Endothelial cell of umbilical vein (primary cell): ENCODE measurements at regions not wholly inside any gene's neighbourhood (a gene's known extent, or its start where the extent isn't known, plus 50 kb on each side); places are given as distances from the start of the nearest gene placed in this dataset.

Experiments used
- BruUV-seq: library from RNA; stranded (reverse); fragments of 400-500 nt; replicated peaks from 2 replicates; lab custom pipeline; 2021; lab: Mats Ljungman, UMichigan
- CTCF ChIA-PET: fragments of 300-600, 350-600 bp; sonication (Branson Sonifier 250); formaldehyde crosslinking; loops from one replicate; lab custom pipeline; 2021; ENCODE audit warnings: antibody characterized with exemption, inconsistent platforms; lab: Charles Lee
- POLR2A ChIA-PET: fragments of 300-600, 350-600 bp; sonication (Branson Sonifier 250); formaldehyde crosslinking; loops from one replicate; lab custom pipeline; 2021; ENCODE audit warnings: antibody characterized with exemption, inconsistent platforms; lab: Charles Lee
- DNase-seq: peaks from one replicate; pipeline ENCODE4 v3.0.0-alpha.2; 2011; ENCODE audit warnings: low read depth, low spot score
- FAIRE-seq: peaks from 2 replicates; lab custom pipeline; 2011; peaks lifted over from hg19 to GRCh38; lab: Jason Lieb, UNC
- H2AFZ ChIP-seq: 2 replicates; pipeline ENCODE4 v1.6.0; 2012; ENCODE audit warnings: low read depth, low read length, control low read depth, inconsistent platforms
- H3K27ac ChIP-seq: 2 replicates; pipeline ENCODE4 v1.5.1; 2011; ENCODE audit warnings: low read depth, mild to moderate bottlenecking, control low read depth, low read length, moderate library complexity; ENCODE audit not compliant: insufficient read depth
- H3K27me3 ChIP-seq, 2 experiments: 2 replicates each; pipeline versions ENCODE4 v1.6.0 to v1.6.1; 2011; ENCODE audit warnings: low read length in 2 of 2, mixed read lengths in 1 of 2; ENCODE audit not compliant: control insufficient read depth in 2 of 2, insufficient read depth in 2 of 2
- H3K36me3 ChIP-seq, 2 experiments: 2 replicates in 1 of 2; 3 replicates in 1 of 2; pipeline ENCODE4 v1.5.1; 2011; ENCODE audit warnings: low read length in 2 of 2, mild to moderate bottlenecking in 1 of 2, moderate library complexity in 1 of 2; ENCODE audit not compliant: control insufficient read depth in 2 of 2, insufficient read depth in 2 of 2; ENCODE audit errors: extremely low read depth in 1 of 2
- H3K4me1 ChIP-seq: 3 replicates; pipeline ENCODE4 v1.5.1; 2011; ENCODE audit warnings: mild to moderate bottlenecking, low read length; ENCODE audit not compliant: control insufficient read depth, insufficient read depth; ENCODE audit errors: extremely low read depth
- H3K4me2 ChIP-seq: 2 replicates; pipeline ENCODE4 v1.6.1; 2011; ENCODE audit warnings: low read length, control low read depth, mixed read lengths; ENCODE audit not compliant: insufficient read depth
- H3K4me3 ChIP-seq, 3 experiments: fragments of 200-600 bp in 1 of 3; sonication (generic), shearing (Covaris generic) in 1 of 3; replicated peaks in 1 of 3; 2 replicates each; pipeline ENCODE4 v1.5.1; 2011 to 2016; ENCODE audit warnings: control low read depth in 3 of 3, low read length in 3 of 3, mild to moderate bottlenecking in 2 of 3, inconsistent platforms in 1 of 3, low read depth in 1 of 3, moderate library complexity in 1 of 3; ENCODE audit not compliant: insufficient read depth in 1 of 3
- H3K79me2 ChIP-seq: 2 replicates; pipeline ENCODE4 v1.6.0; 2012; ENCODE audit warnings: low read length, inconsistent platforms; ENCODE audit not compliant: control insufficient read depth, insufficient read depth
- H3K9ac ChIP-seq: replicated peaks from 2 replicates; pipeline ENCODE3; 2011; ENCODE audit warnings: low read length, control low read depth; ENCODE audit not compliant: insufficient read depth; ENCODE audit errors: extremely low read depth
- H3K9me1 ChIP-seq: replicated peaks from 3 replicates; pipeline ENCODE4 v1.6.0; 2011; ENCODE audit warnings: mild to moderate bottlenecking, low read length; ENCODE audit not compliant: control insufficient read depth, insufficient read depth; ENCODE audit errors: extremely low read depth
- H3K9me3 ChIP-seq: replicated peaks from 2 replicates; pipeline ENCODE4 v1.5.1; 2012; ENCODE audit warnings: low read length, inconsistent platforms; ENCODE audit not compliant: control insufficient read depth, insufficient read depth
- H4K20me1 ChIP-seq: replicated peaks from 2 replicates; pipeline ENCODE3; 2011; ENCODE audit warnings: mild to moderate bottlenecking, low read length; ENCODE audit not compliant: control insufficient read depth, insufficient read depth; ENCODE audit errors: extremely low read depth
- CTCF ChIP-seq, 2 donors: IDR thresholded peaks; 1 replicate in 1 of 2; 2 replicates in 1 of 2; pipeline ENCODE4 v1.5.1; 2011; ENCODE audit warnings: low read length in 2 of 2, mild to moderate bottlenecking in 2 of 2, moderate library complexity in 2 of 2, control low read depth in 1 of 2, inconsistent platforms in 1 of 2, low read depth in 1 of 2; ENCODE audit not compliant: insufficient read depth in 1 of 2; ENCODE audit errors: extremely low read depth in 1 of 2
- EZH2 ChIP-seq: IDR thresholded peaks from 2 replicates; pipeline ENCODE4 v1.6.1; 2012; ENCODE audit warnings: borderline replicate concordance, low read depth, mild to moderate bottlenecking, moderate library complexity, low read length, inconsistent platforms; ENCODE audit not compliant: severe bottlenecking
- FOS ChIP-seq: IDR thresholded peaks from 2 replicates; pipeline ENCODE4 v1.6.1; 2011; ENCODE audit warnings: mild to moderate bottlenecking, low read length, moderate library complexity, borderline replicate concordance; ENCODE audit not compliant: insufficient read depth
- GATA2 ChIP-seq: IDR thresholded peaks from 2 replicates; pipeline ENCODE4 v1.7.0; 2011; ENCODE audit warnings: low read depth, mild to moderate bottlenecking, moderate library complexity, mixed read lengths, low read length; ENCODE audit not compliant: insufficient read length, insufficient read depth
- JUN ChIP-seq: IDR thresholded peaks from 2 replicates; pipeline ENCODE4 v1.6.1; 2011; ENCODE audit warnings: borderline replicate concordance, low read depth; ENCODE audit not compliant: insufficient read length, insufficient read depth
- MYC ChIP-seq: IDR thresholded peaks from one replicate; pipeline ENCODE4 v1.6.1; 2011; ENCODE audit warnings: mild to moderate bottlenecking, low read depth, low read length
- POLR2A ChIP-seq: IDR thresholded peaks from 2 replicates; pipeline ENCODE4 v1.6.1; 2012; ENCODE audit warnings: low read depth, mild to moderate bottlenecking, control low read depth, low read length
- POLR2AphosphoS5 ChIP-seq: IDR thresholded peaks from 2 replicates; pipeline ENCODE4 v1.6.1; 2012; ENCODE audit warnings: low read depth, mild to moderate bottlenecking, control low read depth, low read length, moderate library complexity; ENCODE audit not compliant: insufficient read depth
- dilution Hi-C: fragments of 300-500 bp; cut with MboI; formaldehyde crosslinking; loops from one replicate; pipeline ENCODE4 v1.15.0; 2019; ENCODE audit warnings: low sequenced_read_pairs; ENCODE audit not compliant: extremely low pct_ligation_motif_present
- intact Hi-C: fragments of 100-400 bp; cut with micrococcal nuclease; formaldehyde crosslinking; loops from one replicate; pipeline ENCODE4 v1.10.0; 2022
- TF ChIP-seq, protein P1 (sequence below): IDR thresholded peaks from 2 replicates; pipeline ENCODE4 v1.6.1; 2011; ENCODE audit not compliant: insufficient read depth, insufficient read length

- Histone ChIP-seq H3K27ac (no peak overlapping the region), H3K9me3 (no peaks in the 10 kb centered on the region), H3K79me2 (no peaks in the 10 kb centered on the region), H2AFZ (no peak overlapping the region), H3K9me1 (no peaks in the 10 kb centered on the region), H3K4me1 (peaks cover 3% of the 10 kb centered on the region), H3K9ac (no peak overlapping the region), H3K27me3 (peaks cover 0 to 4% of the 10 kb centered on the region in 2 experiments), H3K4me3 (no peak overlapping the region), H4K20me1 (no peaks in the 10 kb centered on the region), H3K36me3 (no peaks in the 10 kb centered on the region), H3K4me2 (no peak overlapping the region)
- CTCF ChIA-PET = interaction anchor here (0.9 to 1.2 kb wide), 3 partner anchors 9 to 353 kb away, joined by 3 to 5 read pairs (median 3); no protein-coding TSS in a partner anchor
- intact Hi-C loops (no loop called here), dilution Hi-C loops (no loop called here)
- no peak for DNase-seq
- no peak for FAIRE-seq
- BruUV-seq = no TSS peak
- POLR2A ChIA-PET = no interaction called here
- TF ChIP-seq JUN = no peak
- no peak for TF ChIP-seq EZH2
- TF ChIP-seq, protein P1, sequence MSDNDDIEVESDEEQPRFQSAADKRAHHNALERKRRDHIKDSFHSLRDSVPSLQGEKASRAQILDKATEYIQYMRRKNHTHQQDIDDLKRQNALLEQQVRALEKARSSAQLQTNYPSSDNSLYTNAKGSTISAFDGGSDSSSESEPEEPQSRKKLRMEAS = no peak
- TF ChIP-seq MYC = no peak
- TF ChIP-seq POLR2A = no peak
- TF ChIP-seq FOS = no peak
- no peak for TF ChIP-seq CTCF (IDR thresholded peaks at IDR 0.05; ENCODE audit: extremely low read depth in 1 of 2, insufficient read depth in 1 of 2, low read depth in 1 of 2, low read length in 2 of 2)
- TF ChIP-seq GATA2 = no peak
- no peak for TF ChIP-seq POLR2AphosphoS5
Observed at GRCh38 chr16:73185737-73186136, 137.8 kb upstream of the ZFHX3 start.
